ENCODE measurements at regions not wholly inside any gene's neighbourhood (a gene's known extent, or its start where the extent isn't known, plus 50 kb on each side); places are given as distances from the start of the nearest gene placed in this dataset.

GRCh38 chr11:29327891-29328290 is 688.9 kb downstream of the KCNA4 start:
- TF ChIP-seq CTCF (conservative IDR thresholded peaks at IDR 0.05; ENCODE audit: low read length), result no peak
- no peak for TF ChIP-seq EZH2phosphoT487 (IDR thresholded peaks at IDR 0.05; ENCODE audit: borderline replicate concordance)

Measured in Loucy (cell line).